Epithelial cell of proximal tubule (primary cell): ENCODE measurements at regions not wholly inside any gene's neighbourhood (a gene's known extent, or its start where the extent isn't known, plus 50 kb on each side); places are given as distances from the start of the nearest gene placed in this dataset.

Source experiments
- DNase-seq: peaks from one replicate; pipeline ENCODE4 v3.0.0-alpha.2; 2011; ENCODE audit warnings: low read depth
- H3K4me3 ChIP-seq: 2 replicates; pipeline ENCODE4 v1.5.1; 2011; ENCODE audit warnings: low read depth, mild to moderate bottlenecking, low read length
- CTCF ChIP-seq: conservative IDR thresholded peaks from 2 replicates; pipeline ENCODE4 v1.5.1; 2012; ENCODE audit warnings: low read depth, mild to moderate bottlenecking, low read length

GRCh38 chr3:166955201-166955939 lies 424.7 kb downstream of the ZBBX start:
- no peak for TF ChIP-seq CTCF
- DNase-seq = no peak
- no peak overlapping the region for H3K4me3 ChIP-seq

- DNase-seq = no peak
- no peak overlapping the region for H3K4me3 ChIP-seq
- TF ChIP-seq CTCF = no peak
Measured at GRCh38 chr3:166934879-166935278, 445.2 kb downstream of the ZBBX start.

- TF ChIP-seq CTCF = no peak
- H3K4me3 ChIP-seq = no peak overlapping the region
- DNase-seq = no peak
Measured at GRCh38 chr3:166917437-166917836, 462.7 kb downstream of the ZBBX start.

DNA sequence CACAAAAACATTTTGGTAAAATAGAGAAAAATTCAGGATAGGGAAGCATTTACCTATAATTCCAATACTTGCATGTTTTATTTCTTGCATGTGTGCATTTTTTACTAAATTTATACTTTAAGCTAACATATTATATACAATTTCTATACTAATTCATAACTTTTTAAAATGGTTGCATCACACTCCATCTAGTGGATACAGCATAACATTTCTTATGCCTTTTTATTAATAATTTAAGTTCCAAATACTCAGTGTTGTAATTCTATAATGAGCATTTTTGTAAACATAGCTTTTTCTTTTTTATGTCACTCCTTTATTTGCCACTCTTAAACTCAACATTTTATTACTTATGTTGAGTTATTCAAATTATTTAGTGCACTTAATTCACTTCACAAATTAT lies 477.7 kb downstream of the ZBBX start:
- no peak overlapping the region for H3K4me3 ChIP-seq
- no peak for DNase-seq
- TF ChIP-seq CTCF = no peak

DNA sequence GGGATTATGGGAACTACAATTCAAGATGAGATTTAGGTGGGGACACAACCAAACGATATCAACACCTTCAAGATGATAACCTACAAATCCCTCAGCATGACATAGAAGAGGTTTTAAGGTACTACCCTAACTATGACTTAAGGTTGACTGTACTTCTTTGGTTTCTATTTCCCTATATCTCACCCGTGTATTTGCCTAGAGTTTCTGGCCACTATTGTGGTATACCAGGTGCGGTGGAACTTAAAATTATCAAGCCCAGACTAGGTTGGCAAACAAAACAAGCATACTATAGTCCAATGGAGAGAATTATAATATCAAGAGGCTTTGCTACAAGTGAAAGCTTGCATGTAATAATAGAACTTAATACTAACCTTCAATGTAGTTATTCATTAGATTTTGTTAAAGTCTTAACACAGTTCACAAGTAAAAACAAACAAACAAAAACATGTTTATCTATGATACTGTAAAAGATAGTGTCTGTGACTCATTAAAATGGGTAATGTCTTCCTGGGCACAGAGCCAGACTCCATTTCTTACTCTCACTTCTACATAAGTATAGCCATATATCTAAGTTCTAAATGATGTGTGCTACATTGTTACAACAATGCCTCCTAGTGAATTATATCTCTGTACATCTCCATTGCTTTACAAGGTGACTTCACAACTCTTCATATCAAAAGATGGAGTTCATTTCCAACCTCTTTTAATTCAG lies 479.1 kb downstream of the ZBBX start:
- H3K4me3 ChIP-seq = no peak overlapping the region
- no peak for TF ChIP-seq CTCF
- DNase-seq = no peak

- TF ChIP-seq CTCF = no peak
- no peak for DNase-seq
- no peak overlapping the region for H3K4me3 ChIP-seq
Measured at GRCh38 chr3:166897811-166898210, 482.3 kb downstream of the ZBBX start.
